GM23338 (cell line): ENCODE measurements at regions not wholly inside any gene's neighbourhood (a gene's known extent, or its start where the extent isn't known, plus 50 kb on each side); places are given as distances from the start of the nearest gene placed in this dataset.

Source experiments
- ATAC-seq: fragments of 200-7000 bp; cut with Tn5 transposase; 3 replicates; pipeline ENCODE4 v1.9.1; 2020
- DNase-seq: peaks from one replicate; pipeline ENCODE4 v3.0.0-alpha.2; 2015; ENCODE audit warnings: low spot score
- H2AFZ ChIP-seq: fragments of 200-600 bp; sonication (generic); 2 replicates; pipeline ENCODE4 v1.8.0; 2016; ENCODE audit warnings: antibody characterized with exemption, mild to moderate bottlenecking, moderate library complexity
- H3F3A ChIP-seq: fragments of 200-600 bp; sonication (generic); replicated peaks from 2 replicates; pipeline ENCODE4 v1.8.0; 2017; ENCODE audit warnings: antibody characterized with exemption, mixed run types, low read depth
- H3K27ac ChIP-seq: fragments of 200-600 bp; sonication (generic); 2 replicates; pipeline ENCODE4 v1.6.1; 2016; ENCODE audit warnings: low read depth
- H3K27me3 ChIP-seq: fragments of 200-600 bp; sonication (generic); 2 replicates; pipeline ENCODE4 v1.8.0; 2016; ENCODE audit warnings: mild to moderate bottlenecking, mixed run types, moderate library complexity; ENCODE audit not compliant: insufficient read depth
- H3K36me3 ChIP-seq: fragments of 200-600 bp; sonication (generic); 2 replicates; pipeline ENCODE4 v1.8.0; 2016; ENCODE audit warnings: mild to moderate bottlenecking; ENCODE audit not compliant: insufficient read depth
- H3K4me1 ChIP-seq: fragments of 200-600 bp; sonication (generic); 2 replicates; pipeline ENCODE4 v1.8.0; 2016; ENCODE audit warnings: mild to moderate bottlenecking, moderate library complexity; ENCODE audit not compliant: insufficient read depth
- H3K4me2 ChIP-seq: fragments of 200-600 bp; sonication (generic); 2 replicates; pipeline ENCODE4 v1.7.1; 2017; ENCODE audit warnings: mixed run types
- H3K4me3 ChIP-seq: fragments of 200-600 bp; sonication (generic); 2 replicates; pipeline ENCODE4 v1.6.1; 2016; ENCODE audit warnings: mixed run types
- H3K79me2 ChIP-seq: fragments of 200-600 bp; sonication (generic); replicated peaks from 2 replicates; pipeline ENCODE4 v1.8.0; 2017; ENCODE audit warnings: mild to moderate bottlenecking; ENCODE audit not compliant: insufficient read depth
- H3K9me2 ChIP-seq: fragments of 200-600 bp; sonication (generic); 2 replicates; pipeline ENCODE4 v1.8.0; 2017; ENCODE audit not compliant: insufficient read depth
- H4K20me1 ChIP-seq: fragments of 200-600 bp; sonication (generic); replicated peaks from 2 replicates; pipeline ENCODE4 v1.8.0; 2017; ENCODE audit warnings: mild to moderate bottlenecking; ENCODE audit not compliant: insufficient read depth
- H3K27ac Mint-ChIP-seq: 2 replicates; pipeline ENCODE4 v1.8.0; 2020; ENCODE audit warnings: inconsistent platforms, mild to moderate bottlenecking, moderate library complexity, mixed read lengths
- H3K27me3 Mint-ChIP-seq: 3 replicates; pipeline ENCODE4 v1.8.0; 2022; ENCODE audit warnings: low read depth, mild to moderate bottlenecking, moderate library complexity, mixed read lengths, inconsistent platforms; ENCODE audit not compliant: insufficient read depth, poor library complexity
- H3K36me3 Mint-ChIP-seq: 3 replicates; pipeline ENCODE4 v1.8.0; 2021; ENCODE audit warnings: low read depth, mild to moderate bottlenecking, inconsistent platforms, moderate library complexity, mixed read lengths
- H3K4me1 Mint-ChIP-seq: 3 replicates; pipeline ENCODE4 v1.8.0; 2020; ENCODE audit warnings: mild to moderate bottlenecking, inconsistent platforms, mixed read lengths
- H3K4me3 Mint-ChIP-seq: 3 replicates; pipeline ENCODE4 v1.8.0; 2021; ENCODE audit warnings: moderate library complexity, mild to moderate bottlenecking, inconsistent platforms, mixed read lengths
- H3K9me3 Mint-ChIP-seq: 3 replicates; pipeline ENCODE4 v1.8.0; 2020; ENCODE audit warnings: moderate library complexity, mild to moderate bottlenecking, inconsistent platforms, mixed read lengths
- CREB1 ChIP-seq: fragments of 250-450 bp; sonication (Bioruptor Pico); IDR thresholded peaks from 2 replicates; pipeline ENCODE4 v1.5.0; 2020; ENCODE audit warnings: low read depth, mild to moderate bottlenecking, moderate library complexity
- CTCF ChIP-seq, 2 experiments: fragments of 200-600 bp in 1 of 2; sonication (generic) in 1 of 2; conservative IDR thresholded peaks; 2 replicates each; pipeline versions ENCODE4 v1.5.1 to v1.6.1; 2016 to 2017; ENCODE audit warnings: antibody characterized with exemption in 2 of 2, low read depth in 2 of 2, mild to moderate bottlenecking in 2 of 2, moderate library complexity in 1 of 2
- ETS1 ChIP-seq: IDR thresholded peaks from 2 replicates; pipeline ENCODE4 v1.6.1; 2016; ENCODE audit warnings: antibody characterized with exemption
- EZH2 ChIP-seq: fragments of 200-600 bp; sonication (generic); IDR thresholded peaks from one replicate; pipeline ENCODE4 v1.8.0; 2017; ENCODE audit warnings: antibody characterized with exemption, mild to moderate bottlenecking, low read depth; ENCODE audit not compliant: unreplicated experiment
- EZH2phosphoT487 ChIP-seq: fragments of 200-600 bp; sonication (generic); IDR thresholded peaks from one replicate; pipeline ENCODE4 v1.8.1; 2018; ENCODE audit warnings: antibody characterized with exemption; ENCODE audit not compliant: unreplicated experiment
- JUNB ChIP-seq: IDR thresholded peaks from one replicate; pipeline ENCODE4 v1.6.1; 2016; ENCODE audit warnings: antibody characterized with exemption; ENCODE audit not compliant: unreplicated experiment
- NANOG ChIP-seq: IDR thresholded peaks from 2 replicates; pipeline ENCODE4 v1.6.1; 2016; ENCODE audit warnings: antibody characterized with exemption, borderline replicate concordance
- POLR2AphosphoS5 ChIP-seq: IDR thresholded peaks from 2 replicates; pipeline ENCODE4 v1.6.1; 2016; ENCODE audit warnings: antibody characterized with exemption, low read depth
- REST ChIP-seq: IDR thresholded peaks from one replicate; pipeline ENCODE4 v1.6.1; 2018; ENCODE audit warnings: antibody characterized with exemption; ENCODE audit not compliant: unreplicated experiment
- STAT1 ChIP-seq: IDR thresholded peaks from one replicate; pipeline ENCODE4 v1.6.1; 2016; ENCODE audit warnings: antibody characterized with exemption; ENCODE audit not compliant: unreplicated experiment
- ZNF114 ChIP-seq: fragments of 250-450 bp; sonication (Bioruptor Pico); IDR thresholded peaks from 2 replicates; pipeline ENCODE4 v1.5.0; 2020; ENCODE audit warnings: mild to moderate bottlenecking, moderate library complexity
- ZNF331 ChIP-seq: fragments of 250-450 bp; sonication (Bioruptor Pico); IDR thresholded peaks from 2 replicates; pipeline ENCODE4 v1.5.0; 2020; ENCODE audit warnings: low read depth, mild to moderate bottlenecking, moderate library complexity
- ZNF462 ChIP-seq: fragments of 250-450 bp; sonication (Bioruptor Pico); IDR thresholded peaks from 2 replicates; pipeline ENCODE4 v1.5.0; 2020; ENCODE audit warnings: mild to moderate bottlenecking, moderate library complexity

GRCh38 chr2:83894976-83895375 is 564.1 kb downstream of the SUCLG1 start:
- TF ChIP-seq ZNF114: no peak
- TF ChIP-seq ETS1: no peak
- TF ChIP-seq REST: no peak
- TF ChIP-seq STAT1: no peak
- TF ChIP-seq POLR2AphosphoS5: no peak
- no peak for TF ChIP-seq JUNB
- TF ChIP-seq ZNF462 (CRISPR knock-in tag): no peak
- no peak for TF ChIP-seq EZH2phosphoT487
- no peak for TF ChIP-seq EZH2
- TF ChIP-seq CTCF (conservative IDR thresholded peaks at IDR 0.05; ENCODE audit: low read depth in 2 of 2): no peak
- TF ChIP-seq CREB1 (CRISPR knock-in tag): no peak
- no peak for TF ChIP-seq NANOG
- TF ChIP-seq ZNF331 (CRISPR knock-in tag): no peak
- DNase-seq (no peak), ATAC-seq (no peak)
- peaks cover 3% of the 10 kb centered on the region; the same call in 2 of the 3 replicates for H3K36me3 Mint-ChIP-seq
- H3K4me1 Mint-ChIP-seq: peaks cover 22% of the 10 kb centered on the region
- Histone ChIP-seq H4K20me1 (no peaks in the 10 kb centered on the region), H3K79me2 (no peaks in the 10 kb centered on the region), H3K27me3 (no peaks in the 10 kb centered on the region), H3K4me2 (peak overlapping the region; percentile 29; the same call in 1 of the 2 replicates), H3F3A (no peaks in the 10 kb centered on the region), H3K4me3 (no peak overlapping the region), H3K27ac (no peak overlapping the region), H3K9me2 (no peaks in the 10 kb centered on the region), H2AFZ (no peak overlapping the region), H3K36me3 (no peaks in the 10 kb centered on the region), H3K4me1 (peaks cover 16% of the 10 kb centered on the region)
- H3K4me3 Mint-ChIP-seq: no peak overlapping the region
- H3K9me3 Mint-ChIP-seq: no peaks in the 10 kb centered on the region
- no peaks in the 10 kb centered on the region for H3K27me3 Mint-ChIP-seq
- peak overlapping the region; percentile 73; the same call in 1 of the 2 replicates for H3K27ac Mint-ChIP-seq
